ENCODE measurements at regions not wholly inside any gene's neighbourhood (a gene's known extent, or its start where the extent isn't known, plus 50 kb on each side); places are given as distances from the start of the nearest gene placed in this dataset.

GRCh38 chr13:34502621-34503020 lies 439.4 kb upstream of the NBEA start:
- Mint-ChIP-seq H3K9me3 (peaks cover 6% of the 10 kb centered on the region), H3K27ac (no peak overlapping the region), H3K27me3 (no peaks in the 10 kb centered on the region), H3K4me1 (no peaks in the 10 kb centered on the region), H3K4me3 (no peak overlapping the region), H3K36me3 (ENCODE audit: low read depth) (no peaks in the 10 kb centered on the region)
- POLR2A ChIA-PET: no interaction called here
- CTCF ChIA-PET: no interaction called here
- DNase-seq: no peak

GRCh38 chr13:34506796-34507195 lies 435.3 kb upstream of the NBEA start:
- peaks cover 8% of the 10 kb centered on the region for H3K9me3 Mint-ChIP-seq
- no peaks in the 10 kb centered on the region for H3K27me3 Mint-ChIP-seq
- no peak overlapping the region for H3K27ac Mint-ChIP-seq
- ChIA-PET POLR2A (no interaction called here), CTCF (no interaction called here)
- no peaks in the 10 kb centered on the region for H3K4me1 Mint-ChIP-seq
- H3K4me3 Mint-ChIP-seq: no peak overlapping the region
- DNase-seq: no peak
- H3K36me3 Mint-ChIP-seq (ENCODE audit: low read depth): no peaks in the 10 kb centered on the region

- Mint-ChIP-seq H3K36me3 (ENCODE audit: low read depth) (no peaks in the 10 kb centered on the region), H3K4me1 (no peaks in the 10 kb centered on the region), H3K27me3 (no peaks in the 10 kb centered on the region), H3K27ac (no peak overlapping the region), H3K9me3 (peaks cover 6% of the 10 kb centered on the region), H3K4me3 (no peak overlapping the region)
- CTCF ChIA-PET: no interaction called here
- POLR2A ChIA-PET: no interaction called here
- DNase-seq: no peak
Measured at GRCh38 chr13:34507630-34508029, 434.4 kb upstream of the NBEA start.

GRCh38 chr13:34512817-34513216 lies 429.3 kb upstream of the NBEA start:
- Mint-ChIP-seq H3K4me1 (no peaks in the 10 kb centered on the region), H3K4me3 (no peak overlapping the region), H3K27me3 (no peaks in the 10 kb centered on the region), H3K9me3 (peaks cover 4% of the 10 kb centered on the region), H3K36me3 (ENCODE audit: low read depth) (no peaks in the 10 kb centered on the region), H3K27ac (no peak overlapping the region)
- ChIA-PET CTCF (no interaction called here), POLR2A (no interaction called here)
- DNase-seq: no peak

GRCh38 chr13:34513526-34513925 lies 428.5 kb upstream of the NBEA start:
- Mint-ChIP-seq H3K27me3 (no peaks in the 10 kb centered on the region), H3K4me1 (no peaks in the 10 kb centered on the region), H3K27ac (no peak overlapping the region), H3K9me3 (peaks cover 4% of the 10 kb centered on the region), H3K36me3 (ENCODE audit: low read depth) (no peaks in the 10 kb centered on the region), H3K4me3 (no peak overlapping the region)
- CTCF ChIA-PET: no interaction called here
- no peak for DNase-seq
- POLR2A ChIA-PET: no interaction called here

GRCh38 chr13:34515201-34515600 lies 426.9 kb upstream of the NBEA start:
- POLR2A ChIA-PET: no interaction called here
- Mint-ChIP-seq H3K9me3 (peaks cover 2% of the 10 kb centered on the region), H3K27me3 (no peaks in the 10 kb centered on the region), H3K4me1 (no peaks in the 10 kb centered on the region), H3K36me3 (ENCODE audit: low read depth) (no peaks in the 10 kb centered on the region), H3K4me3 (no peak overlapping the region), H3K27ac (no peak overlapping the region)
- DNase-seq: no peak
- CTCF ChIA-PET: no interaction called here

GRCh38 chr13:34521171-34521570 lies 420.9 kb upstream of the NBEA start:
- Mint-ChIP-seq H3K4me3 (no peak overlapping the region), H3K27ac (no peak overlapping the region), H3K36me3 (ENCODE audit: low read depth) (no peaks in the 10 kb centered on the region), H3K9me3 (no peaks in the 10 kb centered on the region), H3K27me3 (no peaks in the 10 kb centered on the region), H3K4me1 (no peaks in the 10 kb centered on the region)
- ChIA-PET POLR2A (no interaction called here), CTCF (no interaction called here)
- DNase-seq: no peak

GRCh38 chr13:34522808-34523207 lies 419.3 kb upstream of the NBEA start:
- H3K4me1 Mint-ChIP-seq: no peaks in the 10 kb centered on the region
- DNase-seq: no peak
- no peaks in the 10 kb centered on the region for H3K36me3 Mint-ChIP-seq (ENCODE audit: low read depth)
- H3K27me3 Mint-ChIP-seq: no peaks in the 10 kb centered on the region
- CTCF ChIA-PET: no interaction called here
- no peaks in the 10 kb centered on the region for H3K9me3 Mint-ChIP-seq
- H3K27ac Mint-ChIP-seq: no peak overlapping the region
- POLR2A ChIA-PET: no interaction called here
- H3K4me3 Mint-ChIP-seq: no peak overlapping the region

GRCh38 chr13:34523406-34523805 lies 418.7 kb upstream of the NBEA start:
- DNase-seq: no peak
- POLR2A ChIA-PET: no interaction called here
- no peak overlapping the region for H3K4me3 Mint-ChIP-seq
- no peak overlapping the region for H3K27ac Mint-ChIP-seq
- no peaks in the 10 kb centered on the region for H3K27me3 Mint-ChIP-seq
- CTCF ChIA-PET: interaction anchor here (0.6 kb wide), 1 partner anchor 1528 kb away, joined by 3 read pairs; no protein-coding TSS in a partner anchor
- no peaks in the 10 kb centered on the region for H3K36me3 Mint-ChIP-seq (ENCODE audit: low read depth)
- no peaks in the 10 kb centered on the region for H3K4me1 Mint-ChIP-seq
- H3K9me3 Mint-ChIP-seq: no peaks in the 10 kb centered on the region

GRCh38 chr13:34533941-34534340 lies 408.1 kb upstream of the NBEA start:
- POLR2A ChIA-PET: no interaction called here

GRCh38 chr13:34542321-34542720 lies 399.7 kb upstream of the NBEA start:
- no peaks in the 10 kb centered on the region for H3K27me3 Mint-ChIP-seq
- no peak overlapping the region for H3K4me3 Mint-ChIP-seq
- POLR2A ChIA-PET: no interaction called here
- no peaks in the 10 kb centered on the region for H3K9me3 Mint-ChIP-seq
- CTCF ChIA-PET: no interaction called here
- H3K4me1 Mint-ChIP-seq: no peaks in the 10 kb centered on the region
- DNase-seq: no peak
- H3K36me3 Mint-ChIP-seq (ENCODE audit: low read depth): no peaks in the 10 kb centered on the region
- no peak overlapping the region for H3K27ac Mint-ChIP-seq

More at GRCh38 chr13:34533941-34534340, 408.1 kb upstream of the NBEA start:
- H3K27me3 Mint-ChIP-seq: no peaks in the 10 kb centered on the region
- DNase-seq: no peak
- CTCF ChIA-PET: no interaction called here
- no peaks in the 10 kb centered on the region for H3K36me3 Mint-ChIP-seq (ENCODE audit: low read depth)
- H3K4me1 Mint-ChIP-seq: no peaks in the 10 kb centered on the region
- peaks cover 14% of the 10 kb centered on the region for H3K9me3 Mint-ChIP-seq
- no peak overlapping the region for H3K27ac Mint-ChIP-seq
- no peak overlapping the region for H3K4me3 Mint-ChIP-seq

- CTCF ChIA-PET: no interaction called here
- Mint-ChIP-seq H3K27me3 (no peaks in the 10 kb centered on the region), H3K27ac (no peak overlapping the region), H3K36me3 (ENCODE audit: low read depth) (no peaks in the 10 kb centered on the region), H3K4me3 (no peak overlapping the region), H3K9me3 (no peaks in the 10 kb centered on the region), H3K4me1 (no peaks in the 10 kb centered on the region)
- DNase-seq: no peak
- POLR2A ChIA-PET: no interaction called here
Measured at GRCh38 chr13:34543836-34544235, 398.2 kb upstream of the NBEA start.

- ChIA-PET CTCF (no interaction called here), POLR2A (no interaction called here)
- Mint-ChIP-seq H3K9me3 (no peaks in the 10 kb centered on the region), H3K36me3 (ENCODE audit: low read depth) (no peaks in the 10 kb centered on the region), H3K4me3 (no peak overlapping the region), H3K27me3 (no peaks in the 10 kb centered on the region), H3K4me1 (no peaks in the 10 kb centered on the region), H3K27ac (no peak overlapping the region)
- DNase-seq: no peak
Measured at GRCh38 chr13:34545461-34545860, 396.6 kb upstream of the NBEA start.

- ChIA-PET POLR2A (no interaction called here), CTCF (interaction anchor here (0.6 kb wide), 1 partner anchor 51 kb away, joined by 3 read pairs; no protein-coding TSS in a partner anchor)
- no peak overlapping the region for H3K4me3 Mint-ChIP-seq
- H3K4me1 Mint-ChIP-seq: no peaks in the 10 kb centered on the region
- no peak for DNase-seq
- H3K27ac Mint-ChIP-seq: no peak overlapping the region
- no peaks in the 10 kb centered on the region for H3K27me3 Mint-ChIP-seq
- H3K36me3 Mint-ChIP-seq (ENCODE audit: low read depth): no peaks in the 10 kb centered on the region
- H3K9me3 Mint-ChIP-seq: no peaks in the 10 kb centered on the region
Measured at GRCh38 chr13:34546344-34547250, 395.5 kb upstream of the NBEA start.
